Fibroblast of lung (primary cell): ENCODE measurements at regions not wholly inside any gene's neighbourhood (a gene's known extent, or its start where the extent isn't known, plus 50 kb on each side); places are given as distances from the start of the nearest gene placed in this dataset.

Experiments used
- CTCF ChIP-seq, 2 donors: IDR thresholded peaks in 1 of 2; conservative IDR thresholded peaks in 1 of 2; 1 replicate in 1 of 2; 2 replicates in 1 of 2; pipeline ENCODE4 v1.5.1; 2011 to 2012; ENCODE audit warnings: low read length in 2 of 2, control low read depth in 1 of 2, inconsistent platforms in 1 of 2, low read depth in 1 of 2, mild to moderate bottlenecking in 1 of 2
- EZH2 ChIP-seq: IDR thresholded peaks from 2 replicates; pipeline ENCODE4 v1.5.1; 2012; ENCODE audit warnings: low read length, control low read depth, mild to moderate bottlenecking; ENCODE audit errors: missing control alignments

- TF ChIP-seq CTCF (conservative IDR thresholded peaks at IDR 0.05 in 1 of 2, IDR thresholded peaks at IDR 0.05 in 1 of 2; ENCODE audit: low read depth in 1 of 2, low read length in 2 of 2) (no peak), EZH2 (no peak)
Observed at GRCh38 chr5:115461093-115461492, 83.5 kb downstream of the FEM1C start.
